ENCODE measurements at regions not wholly inside any gene's neighbourhood (a gene's known extent, or its start where the extent isn't known, plus 50 kb on each side); places are given as distances from the start of the nearest gene placed in this dataset.

GRCh38 chr7:106731646-106732444 lies 70.9 kb upstream of the CCDC71L start:
- Histone ChIP-seq H3K27ac (no peak overlapping the region), H3K4me1 (peaks cover 11% of the 10 kb centered on the region), H3K27me3 (no peaks in the 10 kb centered on the region), H3K4me3 (no peak overlapping the region), H3K36me3 (no peaks in the 10 kb centered on the region), H3K9me3 (no peaks in the 10 kb centered on the region)
- 49% methylated on average over 7 of the region's 7 CpGs for WGBS
- TF ChIP-seq POLR2A (IDR thresholded peaks at IDR 0.05), result no peak
- TF ChIP-seq POLR2AphosphoS5 (IDR thresholded peaks at IDR 0.05), result no peak
- TF ChIP-seq CTCF (IDR thresholded peaks at IDR 0.05), result no peak
- no peak for TF ChIP-seq EP300 (IDR thresholded peaks at IDR 0.05)
- no peak for DNase-seq (ENCODE audit: low spot score in 2 of 2)

GRCh38 chr7:106735637-106736036 lies 74.7 kb upstream of the CCDC71L start:
- Histone ChIP-seq H3K9me3 (no peaks in the 10 kb centered on the region), H3K36me3 (no peaks in the 10 kb centered on the region), H3K4me1 (peaks cover 13% of the 10 kb centered on the region), H3K27me3 (no peaks in the 10 kb centered on the region), H3K27ac (no peak overlapping the region), H3K4me3 (no peak overlapping the region)
- TF ChIP-seq POLR2A (IDR thresholded peaks at IDR 0.05) (no peak), CTCF (IDR thresholded peaks at IDR 0.05) (no peak), POLR2AphosphoS5 (IDR thresholded peaks at IDR 0.05) (no peak), EP300 (IDR thresholded peaks at IDR 0.05) (no peak)
- 87% methylated on average over 1 of the region's 1 CpG for WGBS
- DNase-seq (ENCODE audit: low spot score in 2 of 2), result no peak

GRCh38 chr7:106736123-106736507 lies 75.2 kb upstream of the CCDC71L start:
- Histone ChIP-seq H3K9me3 (no peaks in the 10 kb centered on the region), H3K27me3 (no peaks in the 10 kb centered on the region), H3K4me1 (peaks cover 13% of the 10 kb centered on the region), H3K4me3 (no peak overlapping the region), H3K27ac (no peak overlapping the region), H3K36me3 (no peaks in the 10 kb centered on the region)
- TF ChIP-seq EP300 (IDR thresholded peaks at IDR 0.05), result no peak
- no peak for TF ChIP-seq CTCF (IDR thresholded peaks at IDR 0.05)
- TF ChIP-seq POLR2AphosphoS5 (IDR thresholded peaks at IDR 0.05), result no peak
- no peak for TF ChIP-seq POLR2A (IDR thresholded peaks at IDR 0.05)
- WGBS, result 88% methylated on average over 3 of the region's 3 CpGs
- no peak for DNase-seq (ENCODE audit: low spot score in 2 of 2)

GRCh38 chr7:106736508-106737201 lies 75.7 kb upstream of the CCDC71L start:
- TF ChIP-seq POLR2A (IDR thresholded peaks at IDR 0.05) (no peak), EP300 (IDR thresholded peaks at IDR 0.05) (no peak), POLR2AphosphoS5 (IDR thresholded peaks at IDR 0.05) (no peak), CTCF (IDR thresholded peaks at IDR 0.05) (peak; percentile 38)
- Histone ChIP-seq H3K4me3 (no peak overlapping the region), H3K36me3 (no peaks in the 10 kb centered on the region), H3K27ac (no peak overlapping the region), H3K9me3 (no peaks in the 10 kb centered on the region), H3K4me1 (peaks cover 10% of the 10 kb centered on the region), H3K27me3 (no peaks in the 10 kb centered on the region)
- WGBS, result 32% methylated on average over 5 of the region's 5 CpGs
- no peak for DNase-seq (ENCODE audit: low spot score in 2 of 2)

- no peak for TF ChIP-seq CTCF (IDR thresholded peaks at IDR 0.05)
Observed at GRCh38 chr7:106737202-106737562, 76.2 kb upstream of the CCDC71L start.

More at GRCh38 chr7:106737202-106737562, 76.2 kb upstream of the CCDC71L start:
- DNase-seq (ENCODE audit: low spot score in 2 of 2), result no peak
- Histone ChIP-seq H3K27ac (no peak overlapping the region), H3K4me1 (peaks cover 5% of the 10 kb centered on the region), H3K27me3 (no peaks in the 10 kb centered on the region), H3K4me3 (no peak overlapping the region), H3K36me3 (no peaks in the 10 kb centered on the region), H3K9me3 (no peaks in the 10 kb centered on the region)
- 81% methylated on average over 1 of the region's 1 CpG for WGBS

All from suprapubic skin (tissue), 4 donors.